ENCODE measurements at regions not wholly inside any gene's neighbourhood (a gene's known extent, or its start where the extent isn't known, plus 50 kb on each side); places are given as distances from the start of the nearest gene placed in this dataset.

GRCh38 chr4:159673221-159673620, 570.3 kb downstream of the RAPGEF2 start (continued):
- no peak for TF ChIP-seq NAIF1 (CRISPR knock-in tag; IDR thresholded peaks at IDR 0.05; ENCODE audit: borderline replicate concordance)

DNA sequence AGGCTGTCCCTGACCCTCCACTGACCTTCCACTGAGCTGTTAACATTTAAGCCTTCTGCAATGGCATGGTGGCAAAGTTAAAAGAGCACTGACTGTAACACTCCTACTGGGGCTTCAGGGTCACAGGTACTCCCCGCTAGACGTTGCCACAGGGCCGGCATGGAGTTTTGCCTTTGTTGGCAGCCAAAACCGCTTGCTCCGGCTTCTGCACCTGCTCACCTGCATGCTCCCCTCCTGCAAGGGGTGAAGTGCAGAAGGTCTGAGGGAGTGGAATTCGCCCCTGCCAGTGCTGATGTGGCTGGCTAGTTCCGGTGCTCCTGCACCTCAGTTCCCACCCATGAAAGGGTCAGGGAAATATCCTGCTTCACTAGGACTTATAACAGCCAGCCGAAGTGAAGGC, 571.4 kb downstream of the RAPGEF2 start:
- no peaks in the 10 kb centered on the region; a peak in 1 of 5 replicates for H3K27me3 ChIP-seq (ENCODE audit: control insufficient read depth in 1 of 2, insufficient read depth in 2 of 2, low read length in 2 of 2)
- intact Hi-C loops (cut with micrococcal nuclease; ENCODE audit: unreplicated experiment): no loop called here
- no peak for FAIRE-seq

More for the DNA sequence above, 571.4 kb downstream of the RAPGEF2 start:
- 0% methylated on average over 2 of the region's 8 CpGs for WGBS (ENCODE audit: low lambda C conversion rate)
- Histone ChIP-seq H3K4me3 (replicated peaks in 1 of 3; ENCODE audit: insufficient read depth in 1 of 3, low read depth in 2 of 3, low read length in 3 of 3) (no peak overlapping the region), H3K4me2 (ENCODE audit: low read depth, low read length) (no peak overlapping the region), H3K36me3 (replicated peaks in 1 of 2; ENCODE audit: control insufficient read depth in 1 of 2, insufficient read depth in 2 of 2, low read length in 2 of 2) (no peaks in the 10 kb centered on the region), H3K9me3 (ENCODE audit: low read length) (no peaks in the 10 kb centered on the region), H4K20me1 (ENCODE audit: insufficient read depth, low read length) (no peaks in the 10 kb centered on the region), H3K9ac (ENCODE audit: insufficient read depth, low read depth, low read length) (no peak overlapping the region), H2AFZ (ENCODE audit: low read length) (no peak overlapping the region), H3K27ac (ENCODE audit: extremely low read length, insufficient read depth, low read length) (no peak overlapping the region), H3K79me2 (ENCODE audit: insufficient read depth, low read length) (no peaks in the 10 kb centered on the region), H3K4me1 (ENCODE audit: insufficient read depth, low read length) (no peaks in the 10 kb centered on the region)
- DNase-seq (ENCODE audit: low spot score) (no peak), ATAC-seq (peak; percentile 32; the same call in 2 of the 3 replicates)
- POLR2A ChIA-PET: no interaction called here
- no peak for TF ChIP-seq JUND (CRISPR knock-in tag; IDR thresholded peaks at IDR 0.05)
- no peak for TF ChIP-seq ZNF451 (CRISPR knock-in tag; IDR thresholded peaks at IDR 0.05)
- TF ChIP-seq MAFG (CRISPR knock-in tag; IDR thresholded peaks at IDR 0.05): no peak
- no peak for TF ChIP-seq GPN1 (CRISPR knock-in tag; IDR thresholded peaks at IDR 0.05; ENCODE audit: borderline replicate concordance)
- TF ChIP-seq, protein P1, sequence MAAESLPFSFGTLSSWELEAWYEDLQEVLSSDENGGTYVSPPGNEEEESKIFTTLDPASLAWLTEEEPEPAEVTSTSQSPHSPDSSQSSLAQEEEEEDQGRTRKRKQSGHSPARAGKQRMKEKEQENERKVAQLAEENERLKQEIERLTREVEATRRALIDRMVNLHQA (CRISPR knock-in tag; IDR thresholded peaks at IDR 0.05): no peak
- TF ChIP-seq REPIN1 (CRISPR knock-in tag; IDR thresholded peaks at IDR 0.05; ENCODE audit: borderline replicate concordance, low read depth): no peak
- no peak for TF ChIP-seq ZNF44 (CRISPR knock-in tag; IDR thresholded peaks at IDR 0.05)
- no peak for TF ChIP-seq RFX3 (CRISPR knock-in tag; IDR thresholded peaks at IDR 0.05)
- no peak for TF ChIP-seq ZNF556 (CRISPR knock-in tag; IDR thresholded peaks at IDR 0.05; ENCODE audit: borderline replicate concordance)
- no peak for TF ChIP-seq DMTF1 (CRISPR knock-in tag; IDR thresholded peaks at IDR 0.05)
- TF ChIP-seq CC2D1A (CRISPR knock-in tag; IDR thresholded peaks at IDR 0.05): no peak
- TF ChIP-seq ARID2 (CRISPR knock-in tag; IDR thresholded peaks at IDR 0.05; ENCODE audit: borderline replicate concordance): no peak
- TF ChIP-seq MAX (IDR thresholded peaks at IDR 0.05): no peak
- no peak for TF ChIP-seq ZNF792 (CRISPR knock-in tag; IDR thresholded peaks at IDR 0.05)
- no peak for TF ChIP-seq XBP1 (CRISPR knock-in tag; IDR thresholded peaks at IDR 0.05)
- CTCF ChIA-PET (ENCODE audit: low intra/inter-chr PET ratio, low total read pairs): no interaction called here
- in situ Hi-C loops (cut with HindIII; ENCODE audit: extremely low pct_ligation_motif_present, low pct_unique_long_range_greater_than_20kb): no loop called here
- BruUV-seq (replicated peaks): no TSS peak
